HG03139 (cell line): ENCODE measurements at regions not wholly inside any gene's neighbourhood (a gene's known extent, or its start where the extent isn't known, plus 50 kb on each side); places are given as distances from the start of the nearest gene placed in this dataset.

ENCODE experiments used
- ATAC-seq: cut with Tn5 transposase; IDR thresholded peaks from one replicate; pipeline ENCODE4 v1.9.1; 2021; ENCODE audit not compliant: unreplicated experiment

DNA sequence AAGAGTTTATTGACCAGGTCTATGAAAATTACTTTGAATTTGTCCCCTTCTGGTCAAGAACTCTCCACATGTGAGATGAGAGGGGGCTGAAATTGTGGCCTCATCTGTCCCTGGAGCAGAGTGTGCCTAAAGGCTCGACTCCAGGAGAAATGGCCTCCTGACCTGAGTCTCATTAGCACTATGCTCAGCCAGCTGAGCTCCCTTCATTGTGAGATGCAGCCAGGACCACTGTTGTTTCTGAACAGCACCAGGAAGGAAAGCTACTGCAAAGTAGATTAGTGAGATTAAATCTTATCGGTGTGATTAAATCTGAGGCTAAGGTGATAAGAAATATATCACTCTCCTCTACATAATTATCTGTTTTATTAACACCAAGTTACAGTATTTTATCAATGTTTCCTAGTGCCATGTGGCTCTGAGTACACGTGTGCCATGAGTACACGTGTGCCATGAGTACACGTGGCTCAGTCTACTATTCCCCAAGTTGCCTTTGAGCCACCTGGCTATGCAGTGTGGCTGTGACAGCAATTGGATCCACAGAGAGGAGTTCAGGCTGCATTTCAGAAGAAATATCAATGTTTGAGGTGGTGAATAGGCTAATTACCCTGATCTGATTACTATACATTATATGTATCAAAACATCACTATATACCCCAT lies 126.9 kb downstream of the IPMK start:
- ATAC-seq = no peak

GRCh38 chr10:58140054-58140453 lies 127.6 kb downstream of the IPMK start:
- ATAC-seq = no peak

DNA sequence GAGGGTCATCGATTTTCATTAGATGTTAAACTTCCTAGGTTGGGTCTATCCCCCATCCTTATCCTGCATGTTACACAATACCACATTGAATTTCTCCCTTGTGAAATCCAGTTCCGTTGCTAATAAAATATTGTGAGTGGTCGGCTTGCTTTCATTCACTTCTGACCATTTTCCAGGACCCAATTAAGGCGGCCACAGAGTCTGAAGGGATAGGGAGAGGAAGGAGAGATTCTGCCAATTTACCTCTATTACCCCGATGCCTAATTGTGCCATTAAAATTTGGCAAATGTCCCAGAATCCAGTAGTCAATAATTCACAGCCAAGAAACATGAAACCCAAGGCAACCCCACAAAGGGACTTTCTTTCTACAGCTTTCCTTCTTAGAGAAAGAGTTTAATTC lies 129.9 kb downstream of the IPMK start:
- no peak for ATAC-seq

GRCh38 chr10:58115218-58116050 lies 152.3 kb downstream of the IPMK start:
- ATAC-seq = no peak

- ATAC-seq = no peak
Observed at GRCh38 chr10:58109731-58110130, 158.0 kb downstream of the IPMK start.

DNA sequence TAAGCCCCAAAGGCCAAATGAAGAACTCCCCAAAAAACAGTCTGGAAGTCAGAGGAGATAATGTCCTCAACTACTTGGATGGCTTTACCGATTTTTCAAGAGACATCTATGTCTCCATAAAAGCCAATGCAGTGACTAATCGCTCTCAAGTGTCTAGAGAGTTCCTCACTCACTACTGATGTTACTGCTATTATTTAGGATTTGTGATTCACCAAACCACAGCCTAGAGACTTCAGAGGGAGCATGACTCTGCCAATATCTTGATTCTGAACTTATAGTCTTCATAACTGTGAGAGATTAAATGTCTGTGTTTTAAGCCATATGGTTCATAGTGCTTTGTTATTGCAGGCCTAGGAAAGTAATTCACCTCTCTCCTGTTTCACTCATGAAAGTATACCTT lies 160.2 kb downstream of the IPMK start:
- no peak for ATAC-seq

GRCh38 chr10:58106211-58107035 lies 161.3 kb downstream of the IPMK start:
- no peak for ATAC-seq

- no peak for ATAC-seq
Observed at GRCh38 chr10:58104351-58104751, 163.3 kb downstream of the IPMK start.

DNA sequence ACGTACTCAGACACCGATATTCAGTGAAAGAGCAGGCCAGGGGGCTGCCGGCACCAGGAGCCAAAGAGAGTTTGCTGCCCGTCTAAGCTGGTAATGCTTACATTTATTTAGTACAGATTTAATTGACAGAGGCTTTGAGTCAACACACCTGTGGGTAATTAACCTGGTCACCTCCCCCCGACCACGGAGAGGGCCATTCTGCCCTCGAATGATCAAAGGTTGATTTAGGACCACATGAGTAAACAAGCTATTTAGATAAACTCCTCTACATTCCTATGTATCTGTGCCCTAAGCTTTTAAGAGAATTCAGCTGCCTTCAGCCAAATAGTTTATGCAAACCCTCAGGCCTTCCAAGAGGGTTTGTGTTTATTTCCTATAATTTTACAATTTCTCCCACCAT lies 164.8 kb downstream of the IPMK start:
- ATAC-seq = no peak

DNA sequence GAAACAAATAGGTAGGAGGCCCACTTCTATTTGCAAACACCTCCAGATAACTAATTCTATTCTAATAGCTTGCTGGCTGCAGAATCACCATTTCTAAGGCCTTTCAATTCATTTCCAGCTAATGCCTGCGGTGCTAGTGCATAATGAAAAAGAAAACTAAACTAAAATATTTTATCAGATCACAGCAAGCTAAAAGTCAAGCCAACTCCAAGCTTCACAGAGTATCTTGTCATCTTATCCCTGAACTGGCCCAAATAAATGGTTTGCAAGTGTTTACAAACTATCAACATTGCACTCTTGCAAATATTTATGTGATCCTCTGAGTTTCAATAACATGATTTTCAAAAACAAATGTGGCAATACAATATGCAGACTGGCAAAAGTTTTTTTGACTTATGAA lies 166.0 kb downstream of the IPMK start:
- no peak for ATAC-seq

- no peak for ATAC-seq
Observed at GRCh38 chr10:58094985-58095718, 172.5 kb downstream of the IPMK start.

- no peak for ATAC-seq
Observed at GRCh38 chr10:58091886-58092285, 175.8 kb downstream of the IPMK start.

DNA sequence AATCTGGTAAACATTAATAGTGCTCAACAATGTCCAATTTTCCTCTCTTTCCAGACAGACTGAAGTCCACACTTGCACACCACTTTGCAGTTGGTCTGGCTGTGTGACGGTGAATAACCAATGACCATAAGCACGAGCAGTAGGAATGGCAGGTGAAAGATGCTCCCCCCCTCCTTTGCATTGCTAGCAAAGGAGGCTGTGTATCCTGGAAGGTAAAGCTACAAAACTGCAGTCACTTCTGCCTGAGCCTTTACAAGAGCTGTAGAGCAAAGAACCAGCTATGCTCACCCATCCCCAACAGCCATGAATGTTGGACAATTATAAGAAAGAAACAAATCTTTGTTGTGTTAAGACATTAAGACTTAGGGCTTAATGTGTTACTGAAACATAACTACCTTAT lies 178.0 kb downstream of the IPMK start:
- ATAC-seq = no peak

DNA sequence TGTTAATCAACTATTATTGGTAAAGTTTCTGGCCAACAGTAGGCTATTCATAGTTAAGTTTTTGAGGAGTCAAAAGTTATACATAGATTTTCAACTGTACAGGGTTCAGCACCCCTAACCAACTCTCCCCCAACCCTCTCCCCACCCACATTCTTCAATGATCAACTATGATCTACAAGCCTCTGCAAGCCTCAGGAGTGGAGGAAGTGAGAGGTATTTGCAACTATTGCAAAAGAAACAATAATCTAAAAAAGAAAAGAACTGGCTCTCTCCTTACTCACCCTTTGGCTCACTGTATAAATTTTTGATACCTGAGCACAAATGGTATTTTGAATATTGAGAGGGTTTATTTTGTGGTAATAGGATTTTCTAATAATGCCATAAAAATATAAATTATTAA lies 179.8 kb downstream of the IPMK start:
- no peak for ATAC-seq

GRCh38 chr10:58086763-58087150 lies 180.9 kb downstream of the IPMK start:
- no peak for ATAC-seq

GRCh38 chr10:58086144-58086762 lies 181.4 kb downstream of the IPMK start:
- ATAC-seq = no peak

GRCh38 chr10:58082248-58082647 lies 185.4 kb downstream of the IPMK start:
- no peak for ATAC-seq

DNA sequence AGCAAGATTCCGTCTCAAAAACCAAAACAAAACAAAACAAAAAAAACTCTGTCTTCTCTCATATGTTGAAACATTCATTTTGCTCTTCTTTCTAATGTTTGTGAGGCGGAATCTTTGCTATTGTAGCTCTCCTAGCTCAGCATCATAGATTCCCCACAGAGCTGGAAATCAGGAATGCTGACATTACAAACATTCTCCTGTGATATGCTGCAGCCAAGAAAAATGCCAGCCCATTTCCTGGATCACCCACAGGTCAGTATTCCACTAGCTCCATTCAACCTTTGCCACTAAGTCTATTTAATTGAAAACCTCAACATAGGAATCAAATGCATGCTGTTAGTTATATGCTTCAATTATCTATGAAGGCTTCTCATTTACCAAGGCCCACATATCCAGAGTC lies 186.3 kb downstream of the IPMK start:
- no peak for ATAC-seq

GRCh38 chr10:58079461-58079860 lies 188.2 kb downstream of the IPMK start:
- ATAC-seq = no peak

DNA sequence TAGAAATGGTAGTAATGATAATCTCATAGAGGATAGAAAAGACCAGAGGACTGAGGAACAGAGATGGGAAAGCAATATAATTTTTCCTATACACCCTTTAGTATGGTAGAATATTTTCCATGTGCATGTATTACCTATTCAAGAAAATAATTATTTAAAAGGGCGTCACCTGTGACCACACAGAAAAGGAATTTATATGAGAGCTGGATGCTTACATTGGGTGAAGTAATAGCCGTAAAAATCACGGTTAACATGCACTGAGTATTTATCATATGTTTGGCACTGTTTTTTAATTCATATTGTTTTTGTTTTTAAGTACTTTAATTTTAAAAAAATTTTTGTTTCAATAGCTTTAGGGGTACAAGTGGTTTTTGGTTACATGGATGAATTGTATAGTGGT lies 195.1 kb downstream of the IPMK start:
- ATAC-seq = no peak

GRCh38 chr10:58070956-58071355 lies 196.7 kb downstream of the IPMK start:
- no peak for ATAC-seq
